Activated naive CD8-positive, alpha-beta T cell treated with anti-CD3 and anti-CD28 coated beads, Interleukin-2, amount 10 ng/mL, durations not matched to agents 7 days and 5 days (primary cell): ENCODE measurements at regions not wholly inside any gene's neighbourhood (a gene's known extent, or its start where the extent isn't known, plus 50 kb on each side); places are given as distances from the start of the nearest gene placed in this dataset.

Source experiments
- ATAC-seq: fragments of 150-1000 bp; cut with Tn5 transposase; one replicate; pipeline ENCODE4 v1.10.0; 2021; ENCODE audit warnings: low read depth, moderate library complexity
- POLR2A ChIA-PET: fragments of 350-600 bp; sonication (Branson Sonifier 250); formaldehyde crosslinking; loops from one replicate; lab custom pipeline; 2021; ENCODE audit warnings: antibody characterized with exemption; lab: Charles Lee
- DNase-seq: peaks from one replicate; pipeline ENCODE4 v3.0.0; 2021
- H3K27ac Mint-ChIP-seq: one replicate; pipeline ENCODE4 v1.8.0; 2022; ENCODE audit warnings: mild to moderate bottlenecking, mixed read lengths
- H3K27me3 Mint-ChIP-seq: one replicate; pipeline ENCODE4 v1.8.0; 2022; ENCODE audit warnings: mild to moderate bottlenecking, moderate library complexity, mixed read lengths
- H3K36me3 Mint-ChIP-seq: one replicate; pipeline ENCODE4 v1.8.0; 2021; ENCODE audit warnings: mild to moderate bottlenecking, mixed read lengths
- H3K4me1 Mint-ChIP-seq: one replicate; pipeline ENCODE4 v1.8.0; 2021; ENCODE audit warnings: mixed read lengths
- H3K4me3 Mint-ChIP-seq: one replicate; pipeline ENCODE4 v1.8.0; 2022; ENCODE audit warnings: mild to moderate bottlenecking, moderate library complexity, mixed read lengths
- H3K9me3 Mint-ChIP-seq: one replicate; pipeline ENCODE4 v1.8.0; 2021; ENCODE audit warnings: mixed read lengths

- Mint-ChIP-seq H3K4me1 (no peaks in the 10 kb centered on the region), H3K27me3 (no peaks in the 10 kb centered on the region), H3K36me3 (no peaks in the 10 kb centered on the region), H3K4me3 (no peak overlapping the region), H3K27ac (no peak overlapping the region), H3K9me3 (no peaks in the 10 kb centered on the region)
- DNase-seq (no peak), ATAC-seq (no peak)
- POLR2A ChIA-PET, result no interaction called here
These were observed 373.6 kb downstream of the PBX1 start for GRCh38 chr1:164932580-164932979.

DNA sequence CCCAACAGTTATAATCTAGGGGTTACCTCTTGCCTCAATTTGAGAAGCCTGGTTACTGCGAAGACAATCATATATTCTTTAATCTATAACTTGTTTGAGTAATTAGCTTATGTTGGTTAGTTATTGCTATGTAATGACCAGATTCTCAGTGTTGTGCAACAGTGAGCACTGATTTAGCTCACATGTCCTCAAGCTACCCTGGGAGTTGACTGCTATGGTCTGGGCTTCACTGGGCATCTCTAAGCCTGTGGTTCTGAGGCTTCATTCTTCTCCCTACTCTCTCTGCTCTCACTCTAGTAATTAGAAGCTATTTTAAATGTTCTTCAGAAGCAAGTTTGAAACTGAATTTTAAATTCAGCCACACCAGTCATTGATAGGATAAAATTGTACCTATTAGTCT lies 371.8 kb downstream of the PBX1 start:
- no peaks in the 10 kb centered on the region for H3K4me1 Mint-ChIP-seq
- ATAC-seq, result no peak
- DNase-seq, result no peak
- H3K4me3 Mint-ChIP-seq, result no peak overlapping the region
- H3K27ac Mint-ChIP-seq, result no peak overlapping the region
- H3K27me3 Mint-ChIP-seq, result no peaks in the 10 kb centered on the region
- H3K9me3 Mint-ChIP-seq, result no peaks in the 10 kb centered on the region
- POLR2A ChIA-PET, result no interaction called here
- no peaks in the 10 kb centered on the region for H3K36me3 Mint-ChIP-seq

DNA sequence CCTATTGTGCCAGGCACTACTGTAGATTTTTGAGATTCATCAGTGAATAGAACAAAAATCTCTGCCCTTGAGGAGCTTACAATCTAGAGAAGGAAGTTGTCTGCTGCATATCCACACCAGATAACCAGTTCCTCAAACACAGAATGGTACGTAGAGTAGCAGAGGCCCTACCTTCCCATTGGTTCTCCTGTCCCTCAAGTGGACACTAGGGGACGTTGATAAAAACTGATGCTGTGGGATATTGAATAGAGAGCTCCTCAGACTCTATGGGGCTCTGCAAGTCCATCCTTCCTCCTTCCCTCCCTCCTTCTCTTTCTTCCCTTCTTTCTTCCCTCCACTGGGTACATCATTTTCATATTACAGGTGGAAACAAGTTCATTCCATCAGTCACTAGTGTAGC lies 371.3 kb downstream of the PBX1 start:
- Mint-ChIP-seq H3K27ac (no peak overlapping the region), H3K27me3 (no peaks in the 10 kb centered on the region), H3K4me3 (no peak overlapping the region), H3K4me1 (no peaks in the 10 kb centered on the region), H3K9me3 (no peaks in the 10 kb centered on the region), H3K36me3 (no peaks in the 10 kb centered on the region)
- POLR2A ChIA-PET, result no interaction called here
- DNase-seq (no peak), ATAC-seq (no peak)

DNA sequence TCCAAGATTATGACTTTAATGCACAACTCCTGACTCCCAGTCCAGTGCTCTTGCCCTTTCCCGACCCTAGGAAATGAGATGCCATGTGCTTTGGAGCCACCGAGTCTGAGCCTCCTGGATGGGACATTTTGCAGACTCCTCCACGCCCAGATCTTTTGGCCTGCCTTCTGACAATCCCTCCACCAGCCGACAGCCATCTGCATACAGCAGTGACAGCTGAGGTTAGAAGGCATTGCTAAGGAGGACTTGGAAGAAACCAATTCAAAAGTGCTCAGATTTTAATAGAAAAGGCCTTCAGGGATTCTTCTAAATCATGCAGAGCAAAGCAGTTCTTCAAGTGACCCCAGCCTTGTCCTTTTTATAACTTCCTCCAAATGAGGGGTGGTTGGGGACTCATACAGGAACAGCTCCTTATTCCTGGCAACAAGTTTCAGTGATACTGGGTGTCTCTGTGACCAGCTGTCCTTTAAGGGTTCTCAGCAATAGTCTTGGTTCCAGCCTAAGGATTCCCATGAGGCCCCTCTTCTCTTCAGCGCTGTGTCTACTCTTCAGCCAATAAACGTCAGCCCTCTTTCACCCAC lies 369.3 kb downstream of the PBX1 start:
- Mint-ChIP-seq H3K27me3 (peaks cover 3% of the 10 kb centered on the region), H3K27ac (no peak overlapping the region), H3K4me1 (no peaks in the 10 kb centered on the region), H3K4me3 (no peak overlapping the region), H3K36me3 (no peaks in the 10 kb centered on the region), H3K9me3 (no peaks in the 10 kb centered on the region)
- no peak for DNase-seq
- ATAC-seq, result no peak
- POLR2A ChIA-PET, result no interaction called here

- no peak for ATAC-seq
- Mint-ChIP-seq H3K9me3 (no peaks in the 10 kb centered on the region), H3K36me3 (no peaks in the 10 kb centered on the region), H3K27ac (no peak overlapping the region), H3K4me3 (no peak overlapping the region), H3K4me1 (no peaks in the 10 kb centered on the region), H3K27me3 (peaks cover 3% of the 10 kb centered on the region)
- DNase-seq, result no peak
- POLR2A ChIA-PET, result no interaction called here
These were observed 367.1 kb downstream of the PBX1 start for GRCh38 chr1:164926107-164926506.

DNA sequence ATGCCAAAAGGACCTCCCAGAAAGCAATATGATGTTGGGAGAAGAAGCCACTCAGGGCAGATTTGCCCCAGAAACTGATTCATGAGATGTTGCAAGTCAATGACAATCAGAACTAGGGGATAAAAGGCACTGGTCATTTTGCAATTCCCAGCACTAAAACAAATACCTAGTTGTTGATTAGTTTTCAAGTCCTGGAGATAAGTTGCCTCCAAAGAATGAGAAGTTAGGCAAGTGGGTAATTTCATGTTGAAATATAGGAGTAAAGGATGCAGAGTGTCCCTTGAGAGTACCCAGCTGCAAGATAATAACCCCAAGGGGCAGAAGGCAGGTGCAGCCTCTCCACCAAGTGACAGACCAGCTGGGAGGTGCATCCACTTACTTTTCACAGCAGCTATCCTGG lies 363.6 kb downstream of the PBX1 start:
- no peaks in the 10 kb centered on the region for H3K36me3 Mint-ChIP-seq
- no peak for DNase-seq
- no peaks in the 10 kb centered on the region for H3K9me3 Mint-ChIP-seq
- no peak overlapping the region for H3K4me3 Mint-ChIP-seq
- POLR2A ChIA-PET, result no interaction called here
- H3K27ac Mint-ChIP-seq, result no peak overlapping the region
- H3K4me1 Mint-ChIP-seq, result no peaks in the 10 kb centered on the region
- ATAC-seq, result no peak
- peaks cover 3% of the 10 kb centered on the region for H3K27me3 Mint-ChIP-seq

GRCh38 chr1:164921493-164921892 lies 362.5 kb downstream of the PBX1 start:
- no peak for DNase-seq
- Mint-ChIP-seq H3K4me3 (no peak overlapping the region), H3K27ac (no peak overlapping the region), H3K4me1 (no peaks in the 10 kb centered on the region), H3K27me3 (peaks cover 3% of the 10 kb centered on the region), H3K9me3 (no peaks in the 10 kb centered on the region), H3K36me3 (no peaks in the 10 kb centered on the region)
- ATAC-seq, result no peak
- POLR2A ChIA-PET, result no interaction called here

GRCh38 chr1:164918140-164918539 lies 359.2 kb downstream of the PBX1 start:
- H3K27me3 Mint-ChIP-seq, result no peaks in the 10 kb centered on the region
- H3K9me3 Mint-ChIP-seq, result no peaks in the 10 kb centered on the region
- ATAC-seq, result no peak
- no peak overlapping the region for H3K27ac Mint-ChIP-seq
- H3K36me3 Mint-ChIP-seq, result no peaks in the 10 kb centered on the region
- DNase-seq, result no peak
- no peaks in the 10 kb centered on the region for H3K4me1 Mint-ChIP-seq
- no peak overlapping the region for H3K4me3 Mint-ChIP-seq
- POLR2A ChIA-PET, result no interaction called here

DNA sequence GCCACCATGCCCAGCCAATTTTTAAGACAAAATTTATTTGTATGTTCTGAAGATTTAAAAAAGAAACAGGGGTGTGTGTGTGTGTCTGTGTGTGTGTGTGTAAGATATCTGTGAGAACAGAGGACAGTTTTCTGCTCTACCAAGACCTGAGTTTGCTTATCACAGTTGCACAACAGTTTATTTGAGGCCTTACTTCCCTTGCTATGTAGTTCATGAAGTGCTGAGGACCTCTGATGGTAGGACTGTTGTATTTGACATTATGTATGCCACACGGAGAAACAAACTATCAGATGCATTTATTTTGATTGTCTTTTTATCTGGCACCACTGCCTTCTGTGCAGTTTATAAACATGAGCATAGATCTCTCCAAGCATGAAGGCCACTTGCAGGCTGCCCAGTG lies 355.2 kb downstream of the PBX1 start:
- POLR2A ChIA-PET, result no interaction called here
- Mint-ChIP-seq H3K9me3 (peaks cover 2% of the 10 kb centered on the region), H3K4me1 (no peaks in the 10 kb centered on the region), H3K27me3 (no peaks in the 10 kb centered on the region), H3K27ac (no peak overlapping the region), H3K4me3 (no peak overlapping the region), H3K36me3 (no peaks in the 10 kb centered on the region)
- DNase-seq, result no peak
- ATAC-seq, result no peak

DNA sequence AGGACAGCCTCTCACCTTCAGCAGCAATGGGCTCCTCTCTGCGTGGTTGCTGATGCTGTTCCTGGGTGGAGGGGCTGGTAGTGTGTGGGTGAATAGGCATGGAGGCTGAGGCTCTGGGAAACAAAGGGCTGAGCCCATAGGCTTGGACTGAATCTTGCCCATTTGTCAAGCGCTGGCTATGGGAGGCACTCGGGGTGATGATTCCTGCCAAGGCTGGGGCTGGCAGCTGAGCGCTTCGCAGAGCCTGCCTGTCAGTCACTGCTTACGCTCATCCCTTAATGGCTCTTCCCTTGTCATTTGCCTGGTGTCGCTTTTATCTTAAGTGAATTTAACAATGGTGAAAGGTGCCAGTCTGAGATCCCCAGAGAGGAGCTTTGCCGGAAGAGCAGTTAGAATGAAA lies 353.3 kb downstream of the PBX1 start:
- Mint-ChIP-seq H3K36me3 (no peaks in the 10 kb centered on the region), H3K4me1 (no peaks in the 10 kb centered on the region), H3K9me3 (peaks cover 2% of the 10 kb centered on the region), H3K4me3 (no peak overlapping the region), H3K27ac (no peak overlapping the region), H3K27me3 (no peaks in the 10 kb centered on the region)
- DNase-seq, result no peak
- ATAC-seq, result no peak
- POLR2A ChIA-PET, result no interaction called here

- no peak for DNase-seq
- ATAC-seq, result no peak
- POLR2A ChIA-PET, result no interaction called here
- H3K4me1 Mint-ChIP-seq, result no peaks in the 10 kb centered on the region
- H3K36me3 Mint-ChIP-seq, result no peaks in the 10 kb centered on the region
- H3K27me3 Mint-ChIP-seq, result no peaks in the 10 kb centered on the region
- H3K9me3 Mint-ChIP-seq, result peaks cover 2% of the 10 kb centered on the region
- H3K27ac Mint-ChIP-seq, result no peak overlapping the region
- H3K4me3 Mint-ChIP-seq, result no peak overlapping the region
These were observed 351.7 kb downstream of the PBX1 start for GRCh38 chr1:164910671-164911070.

GRCh38 chr1:164907666-164908065 lies 348.7 kb downstream of the PBX1 start:
- no peak for ATAC-seq
- H3K27me3 Mint-ChIP-seq, result no peaks in the 10 kb centered on the region
- H3K36me3 Mint-ChIP-seq, result no peaks in the 10 kb centered on the region
- no peak overlapping the region for H3K4me3 Mint-ChIP-seq
- POLR2A ChIA-PET, result no interaction called here
- H3K27ac Mint-ChIP-seq, result no peak overlapping the region
- peaks cover 2% of the 10 kb centered on the region for H3K9me3 Mint-ChIP-seq
- no peak for DNase-seq
- H3K4me1 Mint-ChIP-seq, result no peaks in the 10 kb centered on the region

DNA sequence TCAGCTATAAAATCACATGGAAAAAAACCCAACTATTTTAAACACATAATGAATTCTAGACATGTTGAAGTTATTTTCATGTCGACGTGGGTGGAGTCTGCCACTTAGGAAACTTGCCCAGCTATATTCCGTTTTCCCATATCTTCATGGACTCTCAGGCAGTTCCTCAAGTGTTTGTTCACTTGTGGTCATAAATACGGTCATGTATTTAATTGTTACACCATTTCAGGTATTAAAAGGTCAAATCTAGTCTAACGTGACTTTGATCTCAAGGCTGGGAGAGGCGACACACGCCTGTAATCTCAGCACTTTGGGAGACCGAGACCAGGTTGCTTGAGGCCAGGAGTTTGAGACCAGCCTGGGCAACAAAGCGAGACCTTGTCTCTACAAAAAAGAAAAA lies 346.9 kb downstream of the PBX1 start:
- no peak for DNase-seq
- Mint-ChIP-seq H3K27ac (no peak overlapping the region), H3K9me3 (peaks cover 2% of the 10 kb centered on the region), H3K36me3 (no peaks in the 10 kb centered on the region), H3K27me3 (no peaks in the 10 kb centered on the region), H3K4me3 (no peak overlapping the region), H3K4me1 (no peaks in the 10 kb centered on the region)
- POLR2A ChIA-PET, result no interaction called here
- no peak for ATAC-seq

GRCh38 chr1:164902491-164902890 lies 343.5 kb downstream of the PBX1 start:
- DNase-seq, result no peak
- H3K4me3 Mint-ChIP-seq, result no peak overlapping the region
- POLR2A ChIA-PET, result no interaction called here
- no peaks in the 10 kb centered on the region for H3K36me3 Mint-ChIP-seq
- no peaks in the 10 kb centered on the region for H3K4me1 Mint-ChIP-seq
- no peaks in the 10 kb centered on the region for H3K27me3 Mint-ChIP-seq
- no peak for ATAC-seq
- H3K9me3 Mint-ChIP-seq, result peaks cover 3% of the 10 kb centered on the region
- no peak overlapping the region for H3K27ac Mint-ChIP-seq
